ENCODE measurements at regions not wholly inside any gene's neighbourhood (a gene's known extent, or its start where the extent isn't known, plus 50 kb on each side); places are given as distances from the start of the nearest gene placed in this dataset.

DNA sequence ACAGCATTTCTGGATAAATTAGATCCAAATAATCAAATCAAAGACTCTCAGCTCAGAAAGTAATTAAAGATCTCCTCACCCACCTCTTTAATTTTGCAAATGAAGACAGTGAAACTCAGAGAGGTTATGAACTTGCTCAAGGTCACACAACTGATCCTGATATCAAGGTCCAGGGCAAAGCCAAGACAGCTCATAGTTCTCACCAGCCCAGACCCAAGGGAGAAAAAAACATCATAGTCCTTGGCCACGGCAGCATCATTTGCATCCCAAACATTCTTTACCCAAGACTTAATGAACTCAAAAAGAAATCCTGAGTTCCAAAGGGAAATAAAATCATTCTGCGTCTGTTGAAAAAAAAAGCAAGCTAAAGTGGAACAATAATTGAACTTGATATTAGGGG lies 112.1 kb downstream of the DAD1 start:
- DNase-seq, result no peak

- DNase-seq, result no peak
These were observed 112.8 kb downstream of the DAD1 start for GRCh38 chr14:22476005-22476751.

DNA sequence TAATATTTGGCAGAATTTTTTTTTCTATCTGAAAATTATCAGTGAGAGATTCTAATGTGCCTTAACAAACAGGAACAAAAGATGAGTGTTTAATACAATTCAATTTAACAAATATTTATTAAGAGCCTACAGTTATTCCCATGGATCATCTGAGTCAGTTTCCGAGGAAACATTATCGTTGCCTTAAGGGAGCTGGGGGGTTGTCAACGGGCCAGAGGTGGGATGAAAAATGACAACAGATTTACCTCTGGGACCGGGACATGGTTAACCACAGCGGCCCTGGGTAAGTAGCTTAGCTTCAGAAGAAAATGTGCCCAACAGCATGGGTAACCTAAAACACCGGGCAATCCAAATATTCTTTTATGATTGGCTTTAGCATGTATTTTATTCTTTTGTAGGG lies 113.6 kb downstream of the DAD1 start:
- no peak for DNase-seq

- peak; percentile 43 for DNase-seq
These were observed 114.2 kb downstream of the DAD1 start for GRCh38 chr14:22474730-22475351.

DNA sequence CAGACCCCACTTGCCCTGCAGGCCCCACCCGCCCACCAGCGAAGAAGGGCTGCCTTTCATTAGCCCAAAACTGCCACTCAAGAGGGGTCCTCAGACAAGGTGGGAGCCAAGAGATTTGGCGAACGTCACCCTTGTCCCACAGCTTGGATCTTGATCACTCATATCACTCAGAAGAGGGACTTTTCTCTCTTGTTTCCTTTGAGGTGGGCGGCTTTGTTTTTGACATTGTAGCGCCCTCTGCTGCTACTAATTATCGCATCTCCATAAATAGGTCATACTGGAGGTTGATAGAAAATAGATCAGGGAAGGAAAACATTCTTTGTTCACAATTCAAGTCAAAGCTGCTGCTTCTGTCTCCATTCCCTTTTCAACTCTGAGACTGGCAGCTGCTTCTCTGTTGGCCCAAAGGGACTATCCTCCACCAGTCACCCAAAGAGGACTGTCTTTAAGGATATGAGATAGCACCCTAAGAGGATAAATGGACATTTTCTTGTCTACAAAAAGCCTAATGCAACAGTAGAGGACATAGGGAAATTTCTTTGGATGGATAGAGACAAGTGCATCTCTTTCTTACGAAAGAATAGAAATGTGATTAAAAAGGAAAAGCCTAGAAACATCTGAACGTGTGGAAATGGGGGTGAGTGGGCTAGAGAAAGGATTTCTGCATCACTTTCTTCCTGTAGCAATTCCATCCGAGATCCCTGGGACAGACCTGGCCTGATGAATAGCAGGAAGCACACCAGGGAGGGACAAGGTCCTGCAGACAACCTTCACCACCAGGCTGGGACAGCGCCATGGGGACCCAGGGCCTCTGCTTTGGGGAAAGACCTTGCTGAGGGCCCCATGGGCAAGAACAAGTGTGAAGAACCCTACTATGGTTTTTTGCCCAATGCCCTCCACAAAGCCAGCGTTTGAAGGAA lies 115.8 kb downstream of the DAD1 start:
- DNase-seq, result peak; percentile 50

- no peak for DNase-seq
These were observed 116.6 kb downstream of the DAD1 start for GRCh38 chr14:22472466-22472865.

- peak; percentile 48 for DNase-seq
These were observed 117.4 kb downstream of the DAD1 start for GRCh38 chr14:22471545-22472121.

- DNase-seq, result no peak
These were observed 119.3 kb downstream of the DAD1 start for GRCh38 chr14:22469538-22470303.

GRCh38 chr14:22468830-22469229 lies 120.2 kb downstream of the DAD1 start:
- DNase-seq, result no peak

DNA sequence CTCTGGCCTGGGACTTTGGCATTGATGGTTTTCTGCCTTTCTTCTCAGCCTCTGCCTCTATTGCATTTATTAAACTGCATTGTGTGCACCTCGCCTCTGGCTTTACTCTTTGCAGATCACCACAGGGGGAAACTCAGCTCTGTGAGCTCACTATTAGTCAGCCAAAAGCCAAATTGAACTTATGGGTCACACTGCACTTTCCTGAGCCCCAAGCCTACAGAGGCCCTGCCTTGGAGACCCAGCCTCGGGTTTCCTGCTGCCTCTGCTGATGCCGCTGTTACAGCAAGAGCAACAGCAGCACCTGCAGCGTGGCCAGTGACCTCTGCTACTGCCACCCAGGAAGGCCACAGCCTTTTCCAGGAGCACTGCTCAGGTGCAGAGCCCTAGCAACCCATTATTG lies 122.5 kb downstream of the DAD1 start:
- peak; percentile 39 for DNase-seq

- DNase-seq, result peak; percentile 46
These were observed 123.7 kb downstream of the DAD1 start for GRCh38 chr14:22465201-22465840.

DNA sequence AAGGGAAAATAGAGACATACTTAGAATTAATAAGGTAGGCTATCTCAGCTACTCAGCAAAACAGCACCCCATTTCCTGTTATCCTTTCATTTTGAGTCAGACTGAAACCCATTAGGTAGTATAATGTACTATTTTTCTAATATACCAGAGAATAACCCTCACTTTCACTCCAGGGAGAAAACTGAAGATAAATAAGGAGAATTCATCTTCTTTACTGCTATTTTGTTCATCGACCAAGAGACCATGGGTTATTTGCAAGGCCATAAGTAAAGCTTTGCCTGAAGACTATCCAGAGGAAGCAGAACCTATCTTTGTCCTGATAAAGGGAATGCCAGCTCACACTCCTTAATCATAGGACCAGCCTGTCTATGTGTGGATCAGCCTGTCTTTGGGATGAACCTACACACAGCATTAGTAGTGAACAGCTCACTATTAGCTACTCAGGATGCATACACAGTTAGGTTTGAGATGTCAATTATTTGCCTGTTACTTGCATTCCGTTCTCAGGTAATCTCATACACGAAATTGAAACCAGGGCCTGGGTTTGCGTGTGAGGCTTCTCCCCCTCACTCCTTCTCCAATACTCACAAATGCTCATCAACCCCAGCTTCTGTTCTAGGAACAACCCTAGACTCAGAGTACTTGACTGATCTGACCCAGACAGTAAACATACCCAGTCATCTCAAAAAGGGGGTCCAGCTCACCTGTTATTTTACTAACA lies 124.4 kb downstream of the DAD1 start:
- DNase-seq, result no peak

DNA sequence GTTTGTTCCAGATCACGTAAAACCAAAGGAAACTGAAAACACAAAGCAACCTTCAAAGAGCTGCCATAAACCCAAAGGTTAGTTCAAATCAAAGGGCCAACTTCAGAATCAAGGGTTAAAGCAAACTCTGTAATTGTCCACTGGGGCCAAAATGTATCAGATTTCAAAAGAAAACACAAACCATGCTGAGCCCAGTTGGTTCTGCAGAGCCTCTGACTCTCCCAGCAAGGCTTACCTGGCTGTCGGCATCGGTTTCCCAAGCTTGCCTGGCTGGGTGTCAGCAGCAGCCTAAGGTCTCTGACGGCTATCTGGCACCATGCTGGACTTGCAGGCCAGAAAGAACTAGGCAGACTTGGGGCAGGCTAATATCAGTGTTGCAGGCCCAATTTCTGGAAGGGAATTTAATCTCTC lies 125.3 kb downstream of the DAD1 start:
- no peak for DNase-seq

- no peak for DNase-seq
These were observed 126.1 kb downstream of the DAD1 start for GRCh38 chr14:22462923-22463322.

- DNase-seq, result no peak
These were observed 128.4 kb downstream of the DAD1 start for GRCh38 chr14:22460461-22461195.

- DNase-seq, result no peak
These were observed 130.3 kb downstream of the DAD1 start for GRCh38 chr14:22458737-22459136.

GRCh38 chr14:22456998-22457594 lies 131.9 kb downstream of the DAD1 start:
- DNase-seq, result no peak

- DNase-seq, result no peak
These were observed 132.6 kb downstream of the DAD1 start for GRCh38 chr14:22456421-22456820.

GRCh38 chr14:22452330-22452729 lies 136.7 kb downstream of the DAD1 start:
- DNase-seq, result no peak

- no peak for DNase-seq
These were observed 138.8 kb downstream of the DAD1 start for GRCh38 chr14:22450266-22450665.

All from fibroblast of skin of abdomen (primary cell).